Activated CD4-positive, alpha-beta T cell treated with anti-CD3 and anti-CD28 coated beads, Interleukin-2, Interleukin-4, amounts not matched to agents 100 ng/mL and 50 ng/mL, durations not matched to agents 16 hours and 8 hours (primary cell): ENCODE measurements at regions not wholly inside any gene's neighbourhood (a gene's known extent, or its start where the extent isn't known, plus 50 kb on each side); places are given as distances from the start of the nearest gene placed in this dataset.

Source experiments
- DNase-seq: peaks from one replicate; pipeline ENCODE4 v3.0.0-alpha.2; 2020; ENCODE audit warnings: low spot score

DNA sequence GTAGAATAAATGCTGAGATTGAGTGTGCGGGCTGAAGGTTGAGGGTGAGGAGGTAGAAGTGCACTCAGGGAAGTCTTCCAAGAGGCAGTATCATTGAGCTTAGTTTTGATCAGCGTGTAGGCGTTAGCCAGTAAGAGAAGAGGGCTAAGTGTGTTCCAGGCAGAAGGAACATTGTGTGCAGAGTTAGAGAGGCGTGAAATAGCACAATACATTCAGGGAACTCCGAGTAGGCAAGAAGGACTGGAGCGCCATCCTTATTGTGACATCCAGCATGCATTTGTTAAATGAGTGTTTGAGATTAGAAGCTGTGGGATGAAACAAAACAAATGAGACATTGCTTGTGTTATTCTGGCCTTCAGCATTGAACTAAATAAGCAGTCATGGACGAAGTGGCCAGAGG lies 140.9 kb upstream of the MKLN1 start:
- DNase-seq: no peak

- DNase-seq: peak; percentile 93
Measured at GRCh38 chr7:131188367-131189339, 139.0 kb upstream of the MKLN1 start.

DNA sequence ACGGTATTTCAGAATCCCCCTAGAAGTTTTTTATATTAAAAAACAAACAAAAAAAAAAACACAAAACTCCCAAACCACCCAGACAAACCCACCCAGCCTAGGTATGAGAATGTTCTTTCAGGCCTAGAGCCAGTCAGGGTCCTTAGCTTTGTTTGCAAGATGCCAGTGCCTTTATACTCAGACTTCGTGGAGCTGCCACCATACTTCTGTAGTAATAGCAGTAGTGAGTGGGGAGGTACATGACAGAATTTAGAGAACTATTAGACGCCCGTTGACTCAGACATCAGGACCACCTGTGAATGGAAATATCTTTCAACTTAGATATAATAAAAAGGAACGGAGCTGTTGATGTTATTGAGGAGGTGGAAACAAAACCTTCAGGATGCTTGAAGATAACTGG lies 138.2 kb upstream of the MKLN1 start:
- DNase-seq: peak; percentile 28

DNA sequence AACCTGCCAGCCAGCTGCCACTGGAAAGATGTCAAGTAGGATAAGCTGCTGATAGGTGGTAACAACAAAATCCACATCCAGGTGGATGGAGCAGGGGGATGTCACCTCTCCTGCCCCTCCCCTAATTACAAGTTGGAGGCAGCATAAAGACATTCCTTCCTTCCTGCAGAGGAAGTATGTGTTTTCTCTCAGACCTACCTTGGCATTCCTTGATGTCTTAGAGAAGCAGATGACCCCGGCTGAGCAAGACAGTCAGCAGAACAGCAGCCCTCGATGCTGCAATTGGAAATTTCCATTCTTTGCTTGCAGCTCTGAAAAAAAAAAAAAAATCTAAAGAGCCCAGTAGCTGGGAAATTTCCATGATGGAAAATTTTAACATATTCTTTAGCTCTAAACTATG lies 137.5 kb upstream of the MKLN1 start:
- DNase-seq: no peak

DNA sequence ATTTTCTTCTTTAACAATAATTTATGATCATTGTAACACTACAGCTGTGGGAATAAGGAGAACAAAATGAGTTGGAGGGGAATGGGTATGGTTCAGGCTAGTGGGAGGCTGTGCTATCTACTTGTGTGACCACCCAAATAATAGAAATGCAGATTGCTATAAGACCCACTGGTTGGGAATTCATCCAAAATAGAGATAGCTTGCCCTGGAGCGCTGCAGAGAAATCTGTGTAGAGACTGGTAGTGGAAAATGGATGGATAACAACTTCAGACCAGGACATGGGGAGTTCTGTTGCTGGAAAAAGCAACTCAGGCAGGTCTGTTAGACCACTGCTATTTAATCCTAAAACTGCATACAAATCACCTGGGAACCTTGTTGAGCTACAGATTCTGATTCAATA lies 137.1 kb upstream of the MKLN1 start:
- no peak for DNase-seq

- no peak for DNase-seq
Measured at GRCh38 chr7:131194070-131194865, 133.4 kb upstream of the MKLN1 start.

DNA sequence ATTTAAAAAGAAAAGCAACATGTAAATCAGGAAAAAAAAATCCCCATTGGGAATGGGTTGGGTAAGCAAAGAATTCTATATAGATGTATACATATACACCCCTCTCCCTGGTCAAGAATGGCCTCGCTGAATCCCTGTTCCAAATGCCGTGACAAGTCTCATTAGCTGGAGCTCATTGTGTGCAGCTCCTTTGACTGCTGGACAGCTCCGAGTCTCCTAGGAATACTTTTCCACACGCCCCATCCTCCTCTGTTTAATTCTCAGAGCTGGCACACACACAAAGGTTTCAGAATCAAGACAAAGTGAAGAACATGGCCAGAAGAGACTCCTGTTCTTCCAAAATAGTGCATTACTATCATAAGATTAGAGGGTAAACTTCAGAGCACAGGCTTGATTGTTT lies 130.9 kb upstream of the MKLN1 start:
- DNase-seq: no peak

DNA sequence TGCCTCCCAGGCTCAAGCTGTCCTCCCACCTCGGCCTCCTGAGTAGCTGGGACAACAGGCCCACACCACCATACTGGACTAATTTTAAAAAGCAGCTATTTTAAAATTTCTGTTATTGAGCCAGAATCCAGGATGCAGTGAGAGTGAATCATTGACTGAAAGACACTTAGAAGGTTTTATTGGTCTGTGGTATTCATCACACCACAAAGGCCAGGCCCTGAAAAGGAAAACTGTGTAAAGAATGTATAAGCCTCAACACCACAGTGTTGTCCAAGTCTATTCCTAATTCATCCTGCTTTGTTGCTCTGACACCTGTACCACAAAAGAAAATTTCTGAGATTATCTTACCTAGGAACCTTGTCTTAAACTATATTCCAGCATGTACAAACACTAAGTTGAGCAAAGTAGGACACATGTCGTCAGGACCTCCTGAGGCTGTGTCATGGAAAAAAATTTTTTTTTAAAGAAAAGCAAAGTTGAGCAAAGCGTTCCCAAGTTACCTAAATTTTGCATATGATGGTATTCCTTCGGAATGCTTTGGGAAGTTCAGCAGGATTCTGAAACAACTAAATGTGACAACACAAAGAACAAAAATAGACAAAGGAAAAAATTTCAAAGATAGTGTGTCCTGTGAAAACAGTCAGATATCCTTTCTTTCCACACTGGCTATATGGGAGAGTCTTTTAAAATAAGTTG lies 129.6 kb upstream of the MKLN1 start:
- DNase-seq: no peak

DNA sequence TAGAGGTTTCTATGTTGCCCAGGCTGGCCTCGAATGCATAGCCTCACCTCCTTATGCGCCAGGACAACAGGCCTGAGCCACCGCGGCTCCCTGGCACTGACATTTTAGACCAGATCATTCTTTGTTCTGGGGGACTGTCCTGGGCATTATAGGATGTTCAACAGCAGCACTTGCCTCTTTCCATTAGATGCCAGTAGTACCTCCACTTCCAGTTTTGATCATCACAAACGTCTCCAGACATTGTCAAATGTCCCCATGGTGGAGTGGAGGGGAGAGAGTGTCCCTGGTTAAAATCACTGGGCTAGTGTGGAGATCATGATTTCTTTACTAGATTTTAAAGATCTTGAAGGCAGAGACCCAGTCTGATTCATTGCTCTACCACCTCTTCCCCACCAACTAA lies 125.2 kb upstream of the MKLN1 start:
- no peak for DNase-seq

DNA sequence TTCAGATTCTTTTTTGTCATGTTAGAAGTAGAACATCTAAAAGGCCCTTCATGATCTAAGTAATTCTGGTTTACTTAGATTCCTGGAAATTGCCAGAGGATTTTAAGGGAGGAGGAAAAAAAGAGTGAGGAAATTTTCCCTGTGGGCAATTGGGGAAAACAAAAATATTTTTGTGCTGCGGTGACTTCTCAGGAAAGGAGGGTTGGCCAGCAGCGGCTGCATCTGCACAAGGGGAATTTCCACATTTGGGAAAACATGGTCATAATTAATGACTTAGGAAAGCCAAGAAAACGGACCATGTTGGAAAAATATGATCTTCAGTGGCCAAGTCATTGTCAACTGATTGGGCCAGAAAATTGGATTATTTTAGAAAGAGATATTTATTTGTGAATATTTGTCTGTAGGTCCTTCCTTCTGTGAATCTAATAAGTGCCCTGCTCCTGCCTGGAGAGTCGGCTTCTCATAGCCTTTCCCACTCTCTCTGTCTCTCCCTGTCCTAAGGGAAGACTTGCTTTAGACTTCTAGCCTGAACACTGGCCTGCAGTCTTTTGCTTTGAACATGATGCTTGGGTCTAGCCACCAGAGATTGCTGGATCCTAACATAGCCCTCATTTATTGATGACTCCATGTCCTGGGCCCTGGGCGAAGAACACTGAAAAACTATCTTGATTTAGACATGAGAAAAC lies 124.2 kb upstream of the MKLN1 start:
- DNase-seq: no peak

DNA sequence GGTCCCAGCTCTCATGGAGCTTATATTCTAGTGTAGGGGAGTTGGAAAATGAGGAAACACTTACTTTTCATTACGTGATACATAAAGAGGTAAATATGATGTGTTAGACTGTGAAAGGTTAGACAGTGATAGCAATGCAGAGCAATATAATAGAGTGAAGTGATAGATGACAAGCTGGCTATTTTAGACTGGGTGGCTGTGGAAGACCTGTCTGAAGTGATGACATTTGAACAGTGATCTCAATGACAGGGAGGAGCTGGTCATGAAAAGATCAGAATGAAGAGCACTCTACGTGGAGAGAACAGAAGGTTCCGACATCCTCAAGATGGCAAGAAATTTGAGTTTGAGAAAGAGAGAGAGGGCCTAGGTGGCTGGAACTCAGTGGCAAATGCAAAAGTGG lies 118.9 kb upstream of the MKLN1 start:
- no peak for DNase-seq

DNA sequence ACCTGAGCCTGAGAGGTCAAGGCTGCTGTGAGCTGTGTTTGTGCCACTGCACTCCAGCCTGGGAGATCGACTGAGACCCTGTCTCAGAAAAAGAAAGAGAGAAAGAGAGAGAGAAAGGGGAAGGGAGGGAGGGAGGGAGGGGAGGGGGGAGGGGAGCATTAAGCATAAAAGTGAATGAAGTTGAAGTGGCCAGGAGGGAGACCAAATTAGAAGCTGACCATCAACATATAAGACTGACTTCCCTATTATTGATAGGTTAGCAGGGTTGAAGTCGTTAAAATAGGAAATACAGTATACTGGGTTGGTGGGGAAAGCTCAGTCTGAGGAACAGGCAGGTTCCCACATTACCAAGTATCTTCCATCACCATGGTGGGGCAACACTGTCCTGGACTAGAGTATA lies 117.1 kb upstream of the MKLN1 start:
- DNase-seq: no peak

- DNase-seq: no peak
Measured at GRCh38 chr7:131211500-131211899, 116.2 kb upstream of the MKLN1 start.

- DNase-seq: no peak
Measured at GRCh38 chr7:131212114-131212513, 115.6 kb upstream of the MKLN1 start.

DNA sequence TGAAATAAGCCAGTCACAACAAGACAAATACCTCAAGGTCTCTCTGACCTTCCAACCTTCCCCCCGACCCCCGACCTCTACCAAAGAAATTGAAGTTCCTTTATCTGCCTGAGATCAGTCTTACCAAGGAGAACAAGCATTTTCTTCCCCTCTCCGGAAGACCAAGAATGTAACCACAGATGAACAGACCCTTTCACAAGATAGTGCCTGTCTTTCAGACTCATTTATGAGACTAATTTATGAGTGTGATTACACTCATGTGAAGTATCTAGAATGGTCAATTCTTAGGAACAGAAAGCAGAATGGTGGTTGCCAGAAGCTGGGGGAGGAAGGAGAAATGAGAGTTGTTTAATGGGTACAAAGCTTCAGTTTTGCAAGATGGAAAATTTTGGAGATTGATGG lies 108.9 kb upstream of the MKLN1 start:
- no peak for DNase-seq

DNA sequence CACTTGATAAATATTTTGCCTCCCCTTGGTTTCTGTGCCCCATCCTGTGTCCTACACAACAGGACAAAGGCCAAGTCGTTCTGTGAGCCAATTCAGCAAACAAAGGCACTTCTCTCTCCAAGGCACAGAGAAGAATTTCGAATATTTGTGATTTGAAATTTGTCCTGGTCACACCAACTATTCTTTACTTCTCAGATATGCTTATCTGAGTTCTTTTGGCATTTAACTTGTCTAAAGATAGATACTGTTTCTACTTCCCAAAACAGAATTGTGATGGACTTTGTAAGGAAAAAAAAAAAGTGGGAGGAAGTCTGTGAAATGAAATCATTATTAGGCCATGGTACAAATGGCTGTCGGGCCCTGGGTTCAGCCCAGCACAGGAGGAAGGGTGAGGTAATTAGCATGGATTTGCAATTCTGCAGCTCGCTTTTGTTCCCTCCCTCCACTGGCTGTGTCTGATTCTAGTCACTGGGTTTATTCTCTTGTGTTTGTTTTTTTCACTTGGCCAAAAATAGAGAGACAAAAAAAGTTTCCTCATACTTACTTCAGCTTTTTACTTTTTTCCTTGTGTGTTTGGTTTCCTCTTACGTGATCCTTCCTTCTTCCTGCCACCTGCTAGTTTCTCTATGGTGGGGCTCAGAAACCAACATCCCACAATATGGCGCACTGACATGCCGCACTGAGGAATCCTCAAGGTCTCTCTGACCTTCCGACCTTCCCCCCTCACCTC lies 108.2 kb upstream of the MKLN1 start:
- DNase-seq: no peak

DNA sequence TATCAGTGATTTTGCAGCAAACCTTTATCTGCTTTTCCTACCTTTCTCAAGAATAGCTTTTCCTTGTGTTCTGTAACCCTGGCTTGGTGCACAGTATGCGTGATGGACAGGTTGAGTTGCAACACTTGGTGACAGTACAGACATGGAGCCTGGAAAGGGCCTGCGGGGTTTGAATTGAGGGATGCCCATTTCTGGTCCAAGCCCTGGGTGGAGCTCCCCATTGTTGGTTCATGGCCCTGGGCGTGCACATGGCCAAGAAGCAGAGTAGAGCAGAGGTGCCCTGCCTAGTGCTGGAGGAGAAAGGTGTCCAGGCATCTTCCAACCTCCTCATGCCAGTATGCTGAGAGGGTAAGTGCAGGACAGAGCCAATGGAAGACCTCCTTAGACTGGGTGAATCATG lies 106.6 kb upstream of the MKLN1 start:
- DNase-seq: no peak

DNA sequence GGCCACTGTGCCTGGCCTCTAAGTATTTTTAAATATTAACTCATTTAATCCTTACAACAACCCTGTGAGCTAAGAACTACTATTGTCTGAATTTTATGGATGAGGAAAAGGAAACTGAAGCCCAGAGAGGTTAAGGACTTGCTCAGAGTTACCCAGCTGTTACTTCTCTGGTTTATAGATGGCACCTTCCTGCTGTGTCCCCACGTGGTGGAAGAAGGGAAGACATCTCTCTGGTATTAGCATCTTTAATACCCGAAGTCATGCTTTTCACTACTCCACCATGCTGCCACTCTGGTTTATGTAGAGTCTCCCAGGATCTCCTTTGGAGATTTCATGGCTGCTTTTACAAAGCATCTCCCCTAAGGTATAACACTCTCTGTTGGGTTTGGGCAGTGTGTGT lies 105.5 kb upstream of the MKLN1 start:
- no peak for DNase-seq

DNA sequence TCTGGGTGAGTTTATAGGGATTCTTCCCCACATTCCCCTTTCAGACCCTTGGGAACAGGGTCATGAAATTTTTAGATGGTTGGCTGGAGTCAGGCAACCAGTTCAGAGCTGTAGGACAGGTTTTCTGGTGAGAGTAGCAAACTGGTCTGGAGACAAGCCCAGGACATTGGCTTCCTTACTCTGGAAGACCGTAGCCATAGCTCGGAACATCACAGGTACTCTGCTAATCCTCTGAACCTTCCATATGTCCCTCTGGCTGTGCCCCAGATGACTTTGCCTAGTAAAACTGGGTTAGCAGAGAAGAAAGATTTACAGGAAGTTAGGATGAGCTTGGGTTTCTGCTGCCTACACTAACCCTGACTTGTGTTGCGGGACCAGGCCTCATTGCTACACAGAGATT lies 104.5 kb upstream of the MKLN1 start:
- no peak for DNase-seq

DNA sequence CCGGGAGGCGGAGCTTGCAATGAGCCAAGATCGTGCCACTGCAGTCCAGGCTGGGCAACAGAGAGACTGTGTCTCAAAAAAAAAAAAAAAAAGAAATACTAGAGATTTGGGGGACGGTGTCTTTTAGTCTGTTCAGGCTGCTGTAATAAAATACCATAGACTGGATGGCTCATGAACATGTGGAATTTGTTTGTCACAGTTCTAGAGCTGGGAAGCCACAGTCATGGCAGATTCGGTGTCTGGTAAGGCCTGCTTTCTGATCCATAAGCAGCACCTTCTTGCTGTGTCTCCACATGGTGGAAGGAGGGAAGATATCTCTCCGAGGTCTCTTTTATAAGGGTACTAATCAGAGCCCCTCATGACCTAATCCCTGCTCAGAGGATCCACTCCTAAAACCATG lies 102.7 kb upstream of the MKLN1 start:
- DNase-seq: no peak
